ENCODE measurements at regions not wholly inside any gene's neighbourhood (a gene's known extent, or its start where the extent isn't known, plus 50 kb on each side); places are given as distances from the start of the nearest gene placed in this dataset.
"Not testable (repeated sequence)": the region's sequence is repeated elsewhere in the genome, so short reads cannot be mapped to it uniquely, and the experiment has no call there.

DNA sequence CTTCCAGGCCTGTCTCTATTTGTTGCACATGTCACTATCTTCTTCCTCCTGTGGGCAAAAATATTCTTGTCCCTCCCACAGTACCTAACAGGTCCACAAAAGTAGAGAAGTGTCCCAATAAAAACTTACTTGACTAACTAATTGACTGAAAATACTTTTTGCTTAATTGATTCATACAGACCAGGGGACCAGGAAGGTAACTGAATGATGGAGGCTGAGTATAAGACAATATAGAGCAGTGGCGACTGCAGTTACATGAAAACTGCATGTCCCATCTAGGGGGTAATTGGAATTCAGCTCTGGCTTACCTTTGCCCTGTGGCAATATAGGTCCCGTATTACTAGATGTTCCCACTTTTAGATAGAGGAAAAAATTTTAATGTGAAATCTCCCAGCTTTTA, 112.9 kb upstream of the CREB1 start:
- DNase-seq: no peak

DNA sequence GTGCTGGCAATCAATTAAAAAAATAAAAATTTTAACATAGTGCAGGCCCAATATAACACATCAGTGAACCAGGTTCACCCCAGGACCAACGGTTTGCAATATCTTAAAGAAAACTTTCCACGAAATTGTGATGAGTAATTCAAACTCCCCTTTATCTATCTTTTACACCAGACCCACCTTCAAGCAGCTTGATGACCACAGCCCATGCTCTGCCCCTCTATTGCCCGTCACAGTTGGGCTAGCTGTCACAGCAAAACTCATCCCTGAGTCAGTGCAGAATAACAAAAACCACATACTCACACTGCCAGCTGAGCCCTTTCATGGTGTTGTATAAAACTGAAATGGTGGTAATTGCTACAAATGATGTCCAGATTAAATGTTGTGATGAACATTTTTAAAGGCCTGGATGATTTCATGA, 112.5 kb upstream of the CREB1 start:
- no peak for DNase-seq

DNA sequence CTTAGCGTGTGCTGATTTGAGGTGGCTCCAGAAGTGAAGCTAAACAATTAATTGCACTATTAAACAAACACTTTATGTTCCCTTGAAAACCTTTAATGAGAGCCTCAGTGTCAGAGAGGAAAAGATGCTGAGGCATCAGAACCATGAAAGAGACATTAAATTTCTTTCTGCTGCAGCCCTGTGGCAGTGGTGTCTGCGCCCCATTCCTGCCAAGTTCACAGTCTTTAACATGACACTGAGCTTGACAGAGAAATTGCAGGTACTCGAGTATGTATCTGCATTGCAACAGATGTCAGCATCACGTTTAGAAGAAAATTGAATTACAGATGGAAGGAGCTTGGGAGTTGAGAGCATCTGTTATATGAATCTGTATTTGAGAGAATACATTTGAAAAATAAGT, 111.3 kb upstream of the CREB1 start:
- DNase-seq: no peak

DNA sequence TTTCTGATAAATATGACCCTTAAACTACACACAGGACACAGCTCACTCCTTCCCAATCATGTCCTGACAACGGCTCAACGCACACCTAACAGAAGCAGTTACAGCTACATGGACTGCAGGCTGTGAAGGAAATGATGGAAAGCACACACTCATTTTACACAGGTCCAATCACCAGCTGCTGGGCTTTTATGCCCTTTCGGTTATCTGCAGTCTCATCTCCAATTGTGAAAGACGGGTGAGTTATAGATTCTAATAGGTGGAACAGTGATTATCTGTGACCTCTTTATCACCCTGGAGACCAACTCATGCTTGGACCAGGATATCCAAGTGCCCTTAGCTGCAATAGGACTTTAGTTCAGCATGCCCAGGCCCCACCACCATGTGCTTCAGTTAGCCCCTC, 110.4 kb upstream of the CREB1 start:
- DNase-seq: no peak

DNA sequence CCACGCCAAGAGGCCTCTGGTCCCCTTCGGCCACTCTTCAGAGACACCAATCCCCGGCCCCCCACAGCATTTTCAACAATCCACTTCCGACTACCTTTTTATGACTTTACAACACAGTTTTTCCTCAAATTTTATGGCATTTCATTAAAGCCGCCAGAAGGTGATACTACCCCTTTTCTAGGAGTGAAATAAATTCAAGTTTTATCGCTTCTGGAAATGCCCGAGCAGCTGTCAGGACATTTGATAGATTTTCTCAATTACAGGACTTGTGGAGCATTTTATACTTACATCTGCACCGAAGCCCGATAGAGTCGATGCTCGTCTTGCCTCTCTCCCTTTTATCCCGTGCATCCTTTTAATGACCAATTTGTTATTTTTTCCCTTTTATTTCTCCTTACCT, 108.1 kb upstream of the CREB1 start:
- no peak for DNase-seq

DNA sequence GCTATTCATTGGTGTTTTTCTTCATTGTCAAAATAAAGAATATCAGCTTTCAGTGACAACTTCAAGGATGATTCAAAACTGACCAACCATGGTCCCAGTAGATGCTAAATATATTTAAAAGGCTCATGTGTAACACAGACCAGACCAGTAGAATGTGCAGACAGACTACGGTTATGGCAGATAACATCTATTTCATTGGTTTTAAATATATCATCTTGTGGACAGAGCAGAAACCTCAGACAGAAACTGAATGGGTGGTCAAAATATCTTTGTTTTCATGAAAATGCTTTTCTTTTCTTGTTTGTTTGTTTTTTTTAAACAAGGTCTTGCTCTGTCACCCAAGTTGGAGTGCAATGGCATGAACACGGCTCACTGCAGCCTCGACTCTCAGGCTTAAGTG, 107.4 kb upstream of the CREB1 start:
- no peak for DNase-seq

DNA sequence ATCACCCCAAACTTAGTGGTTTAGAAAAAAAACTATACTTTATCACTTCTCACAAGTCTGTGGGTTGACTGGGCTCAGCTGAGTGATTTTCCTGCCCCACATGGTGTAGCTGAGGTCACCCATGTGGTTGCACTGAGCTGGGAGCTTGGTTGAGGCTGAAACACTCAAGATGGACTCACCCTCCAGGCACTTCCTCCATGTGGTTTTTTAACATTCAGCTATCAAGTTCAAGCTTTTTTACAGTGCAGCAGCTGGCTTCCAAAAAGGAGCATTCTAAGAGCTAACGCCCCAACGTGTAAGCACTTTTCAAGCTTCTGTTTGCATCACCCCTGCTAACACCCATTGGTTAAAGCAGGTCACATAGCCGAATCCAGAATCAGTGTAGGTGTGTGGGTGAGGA, 105.9 kb upstream of the CREB1 start:
- no peak for DNase-seq

DNA sequence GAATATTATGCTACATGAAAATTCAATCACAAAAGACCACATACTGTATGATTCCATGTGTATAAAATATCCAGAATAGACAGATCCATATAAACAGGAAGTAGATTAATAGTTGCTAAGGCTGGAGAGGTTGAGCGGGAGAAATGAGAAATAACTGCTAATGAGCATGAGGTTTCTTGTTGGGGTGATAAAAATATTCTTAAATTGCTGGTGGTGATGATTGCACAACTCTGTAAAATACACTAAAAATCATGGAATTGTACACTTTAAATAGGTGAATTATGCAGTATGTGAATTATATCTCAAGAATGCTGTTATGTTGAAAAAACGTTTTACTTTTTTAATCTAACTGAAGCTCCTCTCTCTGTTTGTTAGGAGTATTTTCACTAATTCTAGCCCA, 101.8 kb upstream of the CREB1 start:
- DNase-seq: no peak

DNA sequence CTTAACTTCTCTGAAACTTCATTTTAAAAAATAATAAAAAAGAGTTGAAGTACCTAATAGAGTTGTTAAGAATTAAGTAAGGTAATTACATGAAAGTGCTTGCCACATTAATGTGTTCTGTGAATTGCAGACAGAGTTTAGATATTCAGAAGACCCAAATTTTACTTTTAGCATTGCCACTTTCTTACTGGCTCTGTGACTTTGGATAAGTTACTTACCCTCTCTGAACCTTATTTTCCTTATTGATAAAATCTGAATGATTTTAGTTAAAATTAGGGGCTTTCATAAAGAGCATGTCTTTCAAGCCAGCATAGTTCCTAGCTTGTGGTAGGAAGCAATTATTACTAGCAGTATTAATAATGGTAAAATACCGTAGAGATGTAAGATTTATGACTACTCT, 101.2 kb upstream of the CREB1 start:
- DNase-seq: no peak

DNA sequence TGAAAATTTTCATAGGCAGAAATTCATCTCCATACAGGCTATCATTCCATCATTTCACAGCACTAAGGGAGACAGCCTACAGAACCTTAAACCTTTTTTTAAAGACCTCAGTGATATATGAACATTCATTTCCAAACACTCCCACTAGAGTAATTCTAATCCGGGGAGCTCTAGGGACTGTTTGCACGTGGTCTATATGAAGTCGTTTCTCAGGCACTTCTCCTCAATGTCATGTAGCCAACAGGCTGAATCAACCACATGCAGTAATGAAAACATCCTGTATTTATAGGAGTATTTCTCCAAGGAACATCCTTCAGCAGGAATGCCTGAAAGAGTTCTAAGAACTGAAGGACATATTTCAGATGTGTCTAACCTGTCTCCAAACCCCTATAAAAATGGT, 97.3 kb upstream of the CREB1 start:
- no peak for DNase-seq

DNA sequence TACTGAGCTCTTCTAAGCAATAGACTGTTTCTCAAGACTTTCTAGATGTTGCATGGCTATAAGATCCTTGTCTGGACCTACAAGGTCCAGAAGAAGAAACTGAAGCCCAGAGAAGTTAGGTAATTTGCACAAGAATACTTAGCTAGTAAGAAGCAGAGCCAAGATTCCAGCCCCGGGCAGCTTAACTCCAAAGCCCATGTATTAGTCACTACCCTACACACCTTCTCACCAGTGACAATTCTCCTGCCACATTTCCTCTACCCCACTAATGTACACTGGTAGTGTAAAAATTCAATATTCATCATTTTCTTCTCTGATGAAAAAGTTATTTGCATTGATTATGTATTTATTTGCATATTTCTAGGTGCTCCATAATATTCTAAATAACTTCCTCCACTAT, 95.5 kb upstream of the CREB1 start:
- DNase-seq: no peak

DNA sequence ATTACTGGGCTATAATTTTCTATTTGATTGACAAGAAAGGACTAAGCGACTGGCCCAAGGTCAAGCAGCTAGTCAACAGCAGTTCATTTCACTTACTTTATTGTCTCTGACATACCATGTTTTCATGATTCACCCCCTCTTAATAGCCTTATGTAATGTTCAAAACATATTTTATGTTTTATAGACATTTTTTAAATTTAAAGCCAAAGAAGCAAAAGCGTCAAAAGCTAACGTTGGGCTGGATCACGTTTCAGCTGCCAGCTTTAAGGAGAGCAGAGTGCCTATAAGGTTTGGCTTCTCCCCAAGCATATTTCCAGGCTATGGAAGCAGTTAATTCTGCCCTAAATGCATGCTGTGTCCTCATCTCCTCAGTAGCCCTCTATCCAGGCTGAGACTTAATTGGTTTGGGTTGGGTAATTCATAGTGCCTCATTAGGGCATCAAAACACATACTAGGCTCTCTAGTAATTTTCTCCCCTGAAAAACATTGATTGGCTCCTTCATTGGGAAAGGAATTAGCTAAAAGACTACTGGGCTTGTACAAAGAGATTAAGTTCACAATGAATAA, 94.8 kb upstream of the CREB1 start:
- DNase-seq: peak in 1 of 2 donors; percentile 15

DNA sequence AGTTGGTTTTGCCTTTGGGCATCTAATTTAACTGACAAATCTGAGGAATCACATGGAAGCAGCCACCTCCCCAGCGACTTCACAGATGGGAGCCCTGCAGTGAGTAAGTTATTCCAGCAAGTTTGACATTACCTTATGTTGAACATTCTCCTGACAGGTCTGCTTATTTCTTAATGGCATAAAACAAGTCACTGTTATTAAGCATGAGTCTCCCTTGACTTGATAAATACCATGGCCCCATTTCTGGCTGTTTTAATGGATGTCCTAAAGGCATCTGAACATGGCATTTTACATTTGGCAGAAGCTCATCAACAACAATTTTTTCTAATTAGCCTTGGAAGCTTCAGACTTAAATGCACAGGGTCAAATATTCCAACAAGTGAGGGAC, 92.6 kb upstream of the CREB1 start:
- no peak for DNase-seq

DNA sequence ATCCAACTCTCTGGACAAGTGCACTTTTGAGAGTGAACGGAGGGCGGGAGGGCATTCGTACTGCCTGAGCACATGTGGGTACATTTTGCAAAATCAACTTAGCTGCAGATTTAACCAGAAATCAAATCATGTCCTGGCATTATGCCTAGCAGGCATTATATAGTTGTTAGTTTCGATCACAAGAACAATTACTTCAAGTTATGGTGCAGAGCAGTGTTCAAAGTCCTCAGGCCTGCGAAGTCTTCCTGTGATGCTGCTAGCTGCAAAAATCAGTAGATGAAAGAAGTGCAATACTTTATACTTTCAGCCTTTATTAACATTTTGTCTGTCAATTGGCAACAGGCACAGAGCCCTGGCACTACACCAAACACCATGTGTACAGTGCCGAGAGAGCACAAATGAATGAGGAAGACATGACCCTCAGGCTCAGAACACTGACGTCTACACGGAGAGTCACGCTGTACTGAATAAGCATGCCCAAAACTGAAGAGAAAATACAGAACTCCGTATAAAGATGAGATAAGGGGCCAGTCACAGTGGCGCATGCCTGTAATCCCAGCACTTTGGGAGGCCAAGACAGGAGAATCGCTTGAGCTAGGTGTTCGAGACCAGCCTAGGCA, 92.1 kb upstream of the CREB1 start:
- no peak for DNase-seq

DNA sequence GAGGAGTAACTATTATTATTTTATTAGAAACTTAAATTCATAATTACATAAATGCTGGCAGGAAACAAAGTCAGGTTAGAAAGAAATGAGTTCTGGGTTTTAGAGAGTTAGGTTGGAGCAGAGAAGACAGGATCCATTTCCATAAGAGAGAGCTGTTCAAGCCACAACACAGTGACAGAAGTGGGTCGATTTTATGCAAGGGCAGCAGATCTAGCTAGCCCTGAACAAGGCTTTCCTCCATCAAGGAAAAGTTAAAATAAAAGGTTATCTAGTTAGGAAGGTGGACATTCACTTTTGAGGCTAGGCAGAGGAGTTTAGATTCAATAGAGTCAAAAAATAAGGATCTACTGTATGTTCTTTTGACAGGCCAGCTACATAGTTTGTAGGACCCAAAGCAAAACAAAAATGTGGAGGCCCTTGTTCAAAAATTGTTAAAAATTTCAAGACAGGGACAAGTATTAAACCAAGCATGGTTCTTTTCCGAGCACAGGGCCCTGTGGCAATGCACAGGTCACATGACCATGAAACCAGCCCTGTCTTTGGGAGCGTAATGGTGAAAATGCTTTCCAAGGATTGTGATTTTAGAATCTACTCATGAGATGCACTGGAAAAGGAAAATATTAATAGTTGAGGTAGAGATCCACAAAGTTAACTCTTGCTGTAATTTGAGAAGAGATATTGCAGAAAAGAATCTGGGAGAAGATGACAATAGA, 91.2 kb upstream of the CREB1 start:
- no peak for DNase-seq

DNA sequence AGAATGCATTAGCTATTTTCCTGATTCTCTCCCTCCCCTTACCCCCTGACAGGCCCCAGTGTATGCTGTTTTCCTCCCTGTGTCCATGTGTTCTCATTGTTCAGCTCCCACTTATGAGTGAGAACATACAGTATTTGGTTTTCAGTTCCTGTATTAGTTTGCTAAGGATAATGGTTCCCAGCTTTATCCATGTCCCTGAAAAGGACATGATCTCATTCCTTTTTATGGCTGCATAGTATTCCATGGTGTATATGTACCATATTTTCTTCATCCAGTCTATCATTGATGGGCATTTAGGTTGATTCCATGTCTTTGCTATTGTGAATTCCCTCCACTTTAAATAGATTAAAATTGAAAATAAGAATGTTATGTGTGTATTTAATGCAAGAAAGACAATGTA, 89.9 kb upstream of the CREB1 start:
- DNase-seq: not testable (repeated sequence)

DNA sequence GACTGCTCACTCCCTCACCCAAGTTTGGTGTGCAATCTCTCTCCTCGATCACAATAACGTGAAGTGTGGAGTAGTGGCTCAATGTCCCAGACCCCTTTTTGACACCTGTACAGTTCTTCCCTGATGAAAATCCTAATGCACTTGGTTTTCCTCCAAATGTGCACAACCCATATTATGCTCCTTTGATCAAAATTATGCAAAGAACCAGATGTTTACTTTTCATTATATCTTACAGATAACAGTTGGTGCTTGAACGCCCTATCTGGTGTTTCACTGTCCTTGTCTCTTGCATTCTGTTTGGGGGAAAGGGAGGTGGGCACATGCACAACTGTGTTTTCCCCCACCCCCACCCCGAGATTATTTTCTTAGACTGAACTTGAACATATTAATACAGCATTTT, 85.0 kb upstream of the CREB1 start:
- DNase-seq: no peak

DNA sequence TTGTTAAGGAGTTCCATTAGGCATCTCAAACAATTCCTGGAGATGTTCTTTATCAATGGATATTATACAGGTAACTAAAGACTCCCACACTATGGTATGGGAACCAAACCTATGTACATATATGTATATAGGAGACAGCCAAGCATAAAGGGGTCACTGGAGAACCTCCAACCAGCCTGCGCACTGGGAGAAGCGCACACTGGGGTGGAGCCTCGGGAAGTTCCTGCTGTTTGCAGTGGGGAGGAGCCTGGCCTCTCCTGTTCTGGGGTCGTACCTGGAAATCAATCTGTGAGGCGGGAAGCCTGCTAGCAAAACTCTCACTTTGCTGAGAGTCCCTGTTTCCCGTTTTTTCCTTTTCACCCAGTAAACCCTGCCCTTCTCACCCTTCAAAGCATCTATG, 83.1 kb upstream of the CREB1 start:
- DNase-seq: no peak

DNA sequence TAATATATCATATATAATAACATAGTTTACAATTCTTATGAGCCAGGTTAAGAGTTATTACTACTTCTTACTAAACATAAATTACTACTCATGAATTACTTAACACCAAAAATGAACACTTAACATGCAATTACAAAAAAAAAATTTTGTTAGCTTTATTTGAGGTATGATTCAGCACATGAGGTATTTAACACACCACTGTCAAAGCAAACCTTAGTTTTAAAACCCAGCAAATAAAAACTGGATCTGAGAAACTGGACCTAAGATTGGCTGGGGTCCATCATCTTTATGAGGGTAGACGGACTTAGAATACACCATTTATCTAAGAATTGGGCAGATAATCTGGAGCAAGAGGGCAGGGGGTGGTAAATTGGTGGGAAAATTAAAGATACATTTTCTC, 81.8 kb upstream of the CREB1 start:
- no peak for DNase-seq

DNA sequence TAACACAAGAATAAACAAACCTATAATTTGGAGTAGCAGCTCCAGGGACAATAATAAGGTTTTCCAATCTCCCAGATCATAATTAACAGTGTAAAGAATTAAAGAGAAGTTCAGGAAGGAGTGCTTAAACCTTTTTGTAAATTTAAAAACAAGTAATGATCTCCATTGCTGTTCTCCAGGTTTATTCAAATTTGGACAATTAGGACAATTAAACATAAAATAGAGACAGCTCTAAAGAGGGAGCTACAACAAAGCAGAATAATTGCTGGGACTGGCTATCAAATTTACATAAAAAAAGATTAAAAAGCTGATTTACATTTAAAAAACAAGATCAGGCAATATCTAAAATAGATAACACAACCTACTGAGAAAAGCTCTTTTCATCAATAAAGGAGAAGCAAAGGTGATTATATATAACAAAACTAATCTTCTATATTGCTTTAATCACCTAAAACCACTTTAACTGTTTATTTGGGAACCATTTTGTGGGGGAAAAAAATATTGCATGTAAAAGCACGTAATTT, 80.1 kb upstream of the CREB1 start:
- DNase-seq: no peak

DNA sequence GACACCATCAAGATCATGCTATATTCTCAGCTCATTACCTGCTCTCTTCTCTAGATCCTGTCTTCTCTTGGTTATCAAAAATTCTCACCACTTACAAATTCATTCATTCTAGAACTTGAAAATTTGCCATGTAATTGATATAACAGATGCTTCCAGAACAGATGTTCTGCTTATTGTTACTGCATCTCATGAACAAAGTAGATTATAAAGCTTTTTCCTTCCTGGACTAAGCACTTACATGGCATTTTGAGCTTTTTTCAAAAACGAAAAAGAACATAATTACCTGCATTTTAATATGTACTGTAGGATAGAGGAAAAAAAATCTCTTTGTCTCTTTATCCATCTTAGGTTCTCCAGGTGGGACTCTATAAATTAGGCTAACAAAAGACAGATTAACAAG, 79.6 kb upstream of the CREB1 start:
- DNase-seq: no peak

DNA sequence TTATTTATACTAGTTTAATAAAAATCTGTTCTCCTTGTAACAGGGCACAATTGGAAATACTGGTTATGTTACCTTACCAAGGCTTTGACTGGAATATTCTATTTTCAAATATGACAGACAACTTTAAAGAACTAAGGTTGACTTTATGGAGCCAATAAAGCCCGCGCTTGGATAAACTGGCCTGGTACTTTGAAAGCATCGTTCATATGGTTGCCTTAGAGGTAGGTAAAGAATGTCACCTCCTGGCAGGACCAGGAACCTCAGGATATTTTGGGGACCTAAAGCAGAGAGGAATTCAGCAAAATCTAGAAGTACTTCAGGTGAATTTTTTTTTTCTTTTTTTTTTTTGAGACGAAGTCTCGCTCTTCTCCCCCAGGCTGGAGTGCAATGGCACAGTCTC, 71.2 kb upstream of the CREB1 start:
- DNase-seq: no peak

DNA sequence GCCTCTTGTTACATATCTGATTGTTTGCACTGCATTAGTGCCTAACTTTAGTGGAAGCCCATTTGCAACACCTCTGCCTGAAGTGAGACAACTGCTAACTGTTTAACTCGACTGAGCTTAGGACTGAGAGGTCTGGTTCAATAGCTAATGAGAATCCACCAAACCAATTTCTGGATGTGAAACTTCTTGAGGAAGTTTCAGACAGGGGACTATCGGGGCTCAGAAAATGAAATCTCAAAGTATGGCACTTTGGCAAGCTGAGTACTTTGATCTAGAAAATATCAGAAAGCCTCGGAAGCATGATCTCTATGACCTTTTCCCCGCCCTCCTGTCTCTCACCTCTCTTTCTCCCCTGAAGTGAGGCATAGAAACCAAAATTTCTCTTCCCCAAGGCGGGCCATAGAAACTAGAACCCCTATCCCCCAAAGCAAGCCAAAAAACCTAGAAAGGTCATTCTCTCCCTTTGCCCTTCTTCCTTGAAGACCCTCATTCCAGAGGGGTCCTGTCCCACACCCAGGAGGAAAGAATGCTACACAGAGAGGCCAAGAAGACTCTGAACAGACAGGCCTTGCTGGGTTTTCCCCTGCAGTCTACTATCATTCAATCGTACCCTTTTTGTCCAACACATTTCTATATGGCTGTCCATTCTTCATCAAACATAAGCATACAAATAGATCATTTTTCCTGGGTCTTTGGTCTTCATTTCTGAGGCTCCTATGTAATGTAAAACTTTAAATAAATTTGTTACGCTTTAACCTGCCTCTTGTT, 69.6 kb upstream of the CREB1 start:
- DNase-seq: no peak

DNA sequence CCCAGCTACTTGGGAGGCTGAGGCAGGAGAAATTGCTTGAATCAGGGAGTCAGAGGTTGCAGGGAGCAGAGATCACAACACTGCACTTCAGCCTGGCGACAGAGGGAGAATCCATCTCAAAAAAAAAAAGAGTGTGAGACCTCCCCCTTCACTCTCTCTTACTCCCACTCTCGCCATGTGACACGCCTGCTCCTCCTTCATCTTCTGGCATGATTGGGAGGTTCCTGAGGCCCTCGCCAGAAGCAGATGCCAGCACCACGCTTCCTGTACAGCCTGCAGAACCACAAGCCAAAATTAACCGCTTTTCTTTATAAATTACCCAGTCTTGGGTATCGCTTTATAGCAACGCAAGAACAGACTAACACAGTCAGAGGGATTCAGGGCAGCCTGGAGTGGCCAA, 66.3 kb upstream of the CREB1 start:
- no peak for DNase-seq
